Right ventricle myocardium superior (tissue), 1 donor: ENCODE measurements at regions not wholly inside any gene's neighbourhood (a gene's known extent, or its start where the extent isn't known, plus 50 kb on each side); places are given as distances from the start of the nearest gene placed in this dataset.
A peak's percentile ranks its signal among the peaks of the same experiment; 100 is the strongest.

Experiments used
- ATAC-seq: fragments of 200-7000 bp; cut with Tn5 transposase; one replicate; pipeline ENCODE4 v1.9.1; 2020; ENCODE audit warnings: mild to moderate bottlenecking; ENCODE audit not compliant: poor library complexity
- DNase-seq: peaks from one replicate; pipeline ENCODE4 v3.0.0-alpha.2; 2020
- intact Hi-C: fragments of 100-400 bp; cut with DNase I; formaldehyde crosslinking; loops from one replicate; pipeline ENCODE4 v1.11.2; 2022
- donor health status: DM: no; HTN: yes; CAD: no; lungs with severe emphysema.

GRCh38 chr4:112766422-112766821 lies 129.5 kb downstream of the LARP7 start:
- no peak for ATAC-seq
- DNase-seq = no peak
- intact Hi-C loops = loop anchor here (10.0 kb wide), 1 partner anchor 168 kb away; no protein-coding TSS in a partner anchor

- DNase-seq (no peak), ATAC-seq (no peak)
- intact Hi-C loops = loop anchor here (10.0 kb wide), 1 partner anchor 167 kb away; no protein-coding TSS in a partner anchor
Measured at GRCh38 chr4:112767386-112767785, 130.4 kb downstream of the LARP7 start.

- ATAC-seq = no peak
- no peak for DNase-seq
- intact Hi-C loops = no loop called here
Measured at GRCh38 chr4:112770114-112770513, 133.2 kb downstream of the LARP7 start.

- DNase-seq = no peak
- intact Hi-C loops = no loop called here
- ATAC-seq = no peak
Measured at GRCh38 chr4:112775801-112776200, 138.9 kb downstream of the LARP7 start.

- intact Hi-C loops = no loop called here
- no peak for ATAC-seq
- DNase-seq = no peak
Measured at GRCh38 chr4:112776535-112776934, 139.6 kb downstream of the LARP7 start.

- ATAC-seq (no peak), DNase-seq (no peak)
- intact Hi-C loops = no loop called here
Measured at GRCh38 chr4:112778520-112778919, 141.6 kb downstream of the LARP7 start.

GRCh38 chr4:112793033-112793432 lies 156.1 kb downstream of the LARP7 start:
- intact Hi-C loops = no loop called here
- DNase-seq (no peak), ATAC-seq (no peak)

GRCh38 chr4:112800001-112800400 lies 163.1 kb downstream of the LARP7 start:
- intact Hi-C loops = no loop called here
- no peak for ATAC-seq
- no peak for DNase-seq

GRCh38 chr4:112801341-112801740 lies 164.4 kb downstream of the LARP7 start:
- ATAC-seq (no peak), DNase-seq (no peak)
- intact Hi-C loops = no loop called here

- ATAC-seq (peak; percentile 62), DNase-seq (no peak)
- intact Hi-C loops = no loop called here
Measured at GRCh38 chr4:112802780-112803179, 165.8 kb downstream of the LARP7 start.

- ATAC-seq = no peak
- DNase-seq = no peak
- intact Hi-C loops = no loop called here
Measured at GRCh38 chr4:112807083-112807482, 170.1 kb downstream of the LARP7 start.

GRCh38 chr4:112808001-112808400 lies 171.1 kb downstream of the LARP7 start:
- ATAC-seq (peak; percentile 45), DNase-seq (no peak)
- intact Hi-C loops = no loop called here

GRCh38 chr4:112813790-112814189 lies 176.8 kb downstream of the LARP7 start:
- DNase-seq (no peak), ATAC-seq (no peak)
- intact Hi-C loops = no loop called here

- DNase-seq (peak; percentile 64), ATAC-seq (peak; percentile 90)
- intact Hi-C loops = no loop called here
Measured at GRCh38 chr4:112817933-112818593, 181.1 kb downstream of the LARP7 start.

- intact Hi-C loops = no loop called here
- no peak for DNase-seq
- peak; percentile 47 for ATAC-seq
Measured at GRCh38 chr4:112818594-112818965, 181.6 kb downstream of the LARP7 start.

GRCh38 chr4:112819729-112820128 lies 182.8 kb downstream of the LARP7 start:
- intact Hi-C loops = no loop called here
- DNase-seq (no peak), ATAC-seq (no peak)

- intact Hi-C loops = no loop called here
- DNase-seq (no peak), ATAC-seq (no peak)
Measured at GRCh38 chr4:112823156-112823555, 186.2 kb downstream of the LARP7 start.

GRCh38 chr4:112823606-112824005 lies 186.7 kb downstream of the LARP7 start:
- intact Hi-C loops = no loop called here
- ATAC-seq (no peak), DNase-seq (no peak)

GRCh38 chr4:112830753-112831386 lies 193.9 kb downstream of the LARP7 start:
- DNase-seq (no peak), ATAC-seq (no peak)
- intact Hi-C loops = no loop called here

- no peak for ATAC-seq
- intact Hi-C loops = no loop called here
Measured at GRCh38 chr4:112832493-112832892, 195.6 kb downstream of the LARP7 start.

GRCh38 chr4:112836895-112837294 lies 200.0 kb downstream of the LARP7 start:
- no peak for ATAC-seq

More at GRCh38 chr4:112832493-112832892, 195.6 kb downstream of the LARP7 start:
- no peak for DNase-seq

More at GRCh38 chr4:112836895-112837294, 200.0 kb downstream of the LARP7 start:
- intact Hi-C loops = no loop called here
- DNase-seq = no peak
